ENCODE measurements at regions not wholly inside any gene's neighbourhood (a gene's known extent, or its start where the extent isn't known, plus 50 kb on each side); places are given as distances from the start of the nearest gene placed in this dataset.
"Not testable (repeated sequence)": the region's sequence is repeated elsewhere in the genome, so short reads cannot be mapped to it uniquely, and the experiment has no call there.

DNA sequence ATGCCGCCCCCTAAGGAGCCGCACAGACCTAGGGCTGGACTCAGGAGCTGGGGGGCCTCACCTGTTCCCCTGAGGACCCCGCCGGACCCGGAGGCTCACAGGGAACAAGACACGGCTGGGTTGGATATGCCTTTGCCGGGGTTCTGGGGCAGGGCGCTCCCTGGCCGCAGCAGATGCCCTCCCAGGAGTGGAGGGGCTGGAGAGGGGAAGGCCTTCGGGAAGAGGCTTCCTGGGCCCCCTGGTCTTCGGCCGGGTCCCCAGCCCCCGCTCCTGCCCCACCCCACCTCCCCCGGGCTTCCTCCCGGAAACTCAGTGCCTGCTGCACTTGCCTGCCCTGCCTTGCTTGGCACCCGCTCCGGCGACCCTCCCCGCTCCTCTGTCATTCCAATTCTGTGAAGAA is 91.6 kb downstream of the LACC1 start:
- DNase-seq; POLR2A ChIA-PET; H3K36me3 Mint-ChIP-seq; H3K27ac Mint-ChIP-seq; H3K27me3 Mint-ChIP-seq; ATAC-seq (ENCODE audit: low read depth); H3K4me1 Mint-ChIP-seq; H3K4me3 Mint-ChIP-seq; H3K9me3 Mint-ChIP-seq: not testable (repeated sequence)

- Mint-ChIP-seq H3K4me1 (no peaks in the 10 kb centered on the region), H3K36me3 (no peaks in the 10 kb centered on the region), H3K27ac (no peak overlapping the region), H3K27me3 (no peaks in the 10 kb centered on the region), H3K4me3 (no peak overlapping the region), H3K9me3 (peaks cover 2% of the 10 kb centered on the region)
- POLR2A ChIA-PET: no interaction called here
- ATAC-seq (ENCODE audit: low read depth) (no peak), DNase-seq (no peak)
These were observed 98.2 kb downstream of the LACC1 start for GRCh38 chr13:43977911-43978310.

DNA sequence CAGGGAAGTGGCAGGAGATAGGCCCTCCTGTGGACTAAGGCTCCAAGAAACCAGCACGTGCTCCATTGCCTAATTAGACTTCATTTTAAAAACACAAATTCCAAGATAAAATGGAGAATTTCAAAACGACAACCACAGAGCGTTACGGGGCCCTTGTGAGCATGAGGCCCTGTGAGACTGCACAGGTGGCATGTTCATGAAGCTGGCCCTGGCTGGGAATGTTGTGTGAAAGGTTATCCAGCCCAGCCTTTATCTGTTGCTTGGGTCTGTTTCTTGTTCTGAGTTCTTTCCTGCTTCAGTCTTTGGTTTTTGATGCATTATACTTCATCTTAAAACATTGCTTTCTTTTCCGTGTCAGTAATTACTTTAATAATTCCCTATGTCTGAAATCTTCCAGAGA is 99.0 kb downstream of the LACC1 start:
- peaks cover 2% of the 10 kb centered on the region for H3K9me3 Mint-ChIP-seq
- no peaks in the 10 kb centered on the region for H3K36me3 Mint-ChIP-seq
- no peak for ATAC-seq (ENCODE audit: low read depth)
- DNase-seq: no peak
- no peaks in the 10 kb centered on the region for H3K4me1 Mint-ChIP-seq
- no peak overlapping the region for H3K27ac Mint-ChIP-seq
- H3K27me3 Mint-ChIP-seq: no peaks in the 10 kb centered on the region
- POLR2A ChIA-PET: no interaction called here
- H3K4me3 Mint-ChIP-seq: no peak overlapping the region

- Mint-ChIP-seq H3K27me3 (no peaks in the 10 kb centered on the region), H3K27ac (no peak overlapping the region), H3K36me3 (no peaks in the 10 kb centered on the region), H3K4me3 (no peak overlapping the region), H3K9me3 (peaks cover 2% of the 10 kb centered on the region), H3K4me1 (no peaks in the 10 kb centered on the region)
- POLR2A ChIA-PET: no interaction called here
- ATAC-seq (ENCODE audit: low read depth) (no peak), DNase-seq (no peak)
These were observed 99.8 kb downstream of the LACC1 start for GRCh38 chr13:43979492-43979891.

DNA sequence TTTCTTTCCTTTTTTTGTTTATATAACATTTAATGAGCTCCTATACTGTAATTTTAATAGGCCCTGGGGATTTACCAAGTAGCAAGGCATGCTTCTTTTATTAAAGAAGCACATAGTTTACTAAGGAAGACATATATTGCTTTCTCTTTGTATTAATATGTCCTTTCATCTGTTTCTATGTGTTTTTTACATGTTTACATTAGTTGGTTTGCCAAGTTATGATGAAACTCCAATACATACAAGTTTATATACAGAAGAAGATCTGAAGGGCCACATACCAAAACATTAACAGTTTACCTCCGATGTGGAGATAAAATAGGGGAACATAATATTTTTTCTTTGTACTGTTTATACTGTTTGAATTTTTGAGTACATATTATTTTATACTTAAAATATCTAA is 100.9 kb downstream of the LACC1 start:
- Mint-ChIP-seq H3K9me3 (peaks cover 2% of the 10 kb centered on the region), H3K36me3 (no peaks in the 10 kb centered on the region), H3K27me3 (peaks cover 3% of the 10 kb centered on the region), H3K4me1 (no peaks in the 10 kb centered on the region), H3K4me3 (no peak overlapping the region), H3K27ac (no peak overlapping the region)
- POLR2A ChIA-PET: no interaction called here
- ATAC-seq (ENCODE audit: low read depth) (no peak), DNase-seq (no peak)

DNA sequence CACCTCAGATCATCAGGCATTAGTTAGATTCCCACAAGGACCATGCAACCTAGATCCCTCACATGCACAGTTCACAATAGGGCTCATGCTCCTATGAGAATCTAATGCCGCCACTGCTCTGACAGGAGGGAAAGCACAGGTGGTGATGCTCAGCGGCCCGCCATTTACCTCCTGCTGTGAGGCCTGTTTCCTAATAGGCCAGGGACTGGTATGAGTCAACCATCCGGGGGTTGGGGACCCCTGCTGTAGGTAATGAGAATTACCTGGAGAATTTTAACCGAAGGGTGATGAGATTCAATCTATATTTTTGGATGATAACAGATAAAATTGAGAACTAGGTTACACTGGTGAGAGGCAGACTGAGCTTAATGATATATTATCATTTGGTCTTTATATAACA is 101.4 kb downstream of the LACC1 start:
- POLR2A ChIA-PET: no interaction called here
- Mint-ChIP-seq H3K27ac (no peak overlapping the region), H3K36me3 (no peaks in the 10 kb centered on the region), H3K4me3 (no peak overlapping the region), H3K27me3 (peaks cover 3% of the 10 kb centered on the region), H3K4me1 (no peaks in the 10 kb centered on the region), H3K9me3 (peaks cover 2% of the 10 kb centered on the region)
- DNase-seq: no peak
- ATAC-seq (ENCODE audit: low read depth): no peak

DNA sequence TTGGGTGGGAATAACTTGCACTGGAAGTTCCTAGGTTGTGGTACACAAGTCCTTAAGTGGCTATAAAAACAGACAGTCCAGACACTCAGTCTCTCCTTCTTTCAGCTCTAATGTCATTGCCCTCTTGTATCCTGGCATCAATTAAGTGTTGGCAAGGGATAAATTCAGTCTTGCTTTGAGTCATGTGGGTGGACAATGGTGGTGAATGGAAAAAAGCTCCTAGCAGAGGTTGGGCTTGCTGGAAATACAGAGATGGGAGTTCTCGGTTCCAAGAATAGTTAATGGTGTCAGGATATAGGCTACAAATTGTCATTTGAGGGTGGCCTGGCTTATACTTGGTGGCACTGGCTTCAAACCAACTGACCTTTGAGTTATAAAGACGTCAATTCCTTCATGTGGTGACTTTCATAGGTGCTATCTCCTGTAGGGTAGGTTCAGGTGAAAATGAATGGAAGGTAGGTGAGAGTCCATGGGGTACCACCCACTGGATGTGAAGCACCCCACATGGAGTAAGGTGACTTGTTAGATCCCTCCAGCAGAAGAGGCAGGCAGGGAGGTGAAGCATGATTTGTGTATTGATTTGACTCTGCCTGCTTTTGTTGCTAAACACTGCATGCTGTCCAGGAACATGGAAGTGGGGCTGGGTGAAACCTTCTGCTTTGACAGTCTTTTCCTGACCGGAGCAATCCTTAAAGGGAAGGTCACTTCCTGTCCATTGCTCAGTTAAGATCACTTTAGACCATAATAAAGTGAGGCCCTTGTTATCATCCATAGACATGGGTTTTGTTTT is 102.0 kb downstream of the LACC1 start:
- Mint-ChIP-seq H3K36me3 (no peaks in the 10 kb centered on the region), H3K4me3 (no peak overlapping the region), H3K4me1 (no peaks in the 10 kb centered on the region), H3K9me3 (peaks cover 2% of the 10 kb centered on the region), H3K27me3 (peaks cover 3% of the 10 kb centered on the region), H3K27ac (no peak overlapping the region)
- ATAC-seq (ENCODE audit: low read depth) (no peak), DNase-seq (no peak)
- POLR2A ChIA-PET: no interaction called here

DNA sequence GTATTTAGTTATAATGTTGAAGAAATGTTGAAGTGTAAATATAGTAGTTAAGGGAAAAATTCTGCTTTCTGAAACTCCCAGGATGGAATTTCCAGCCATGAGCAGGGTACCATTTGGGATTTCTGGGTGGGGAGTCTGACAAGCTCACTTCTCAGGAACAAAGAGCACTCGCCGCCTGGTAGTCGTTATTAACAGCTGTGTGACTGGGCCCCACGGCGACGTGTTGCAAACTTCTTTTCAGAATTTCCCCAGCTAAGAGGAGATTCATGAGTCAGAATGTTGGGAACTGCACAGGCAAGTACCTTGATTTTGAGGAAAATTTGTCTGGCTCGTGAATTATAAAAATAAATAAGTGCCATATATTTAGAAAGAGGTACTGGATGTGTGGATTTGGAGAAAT is 103.7 kb downstream of the LACC1 start:
- no peak overlapping the region for H3K27ac Mint-ChIP-seq
- POLR2A ChIA-PET: no interaction called here
- ATAC-seq (ENCODE audit: low read depth) (no peak), DNase-seq (no peak)
- H3K9me3 Mint-ChIP-seq: no peaks in the 10 kb centered on the region
- no peaks in the 10 kb centered on the region for H3K36me3 Mint-ChIP-seq
- H3K27me3 Mint-ChIP-seq: peaks cover 3% of the 10 kb centered on the region
- H3K4me1 Mint-ChIP-seq: no peaks in the 10 kb centered on the region
- H3K4me3 Mint-ChIP-seq: no peak overlapping the region

GRCh38 chr13:43984292-43984691 is 104.6 kb downstream of the LACC1 start:
- H3K4me1 Mint-ChIP-seq: no peaks in the 10 kb centered on the region
- H3K27me3 Mint-ChIP-seq: peaks cover 3% of the 10 kb centered on the region
- H3K9me3 Mint-ChIP-seq: no peaks in the 10 kb centered on the region
- ATAC-seq (ENCODE audit: low read depth) (no peak), DNase-seq (no peak)
- no peak overlapping the region for H3K4me3 Mint-ChIP-seq
- H3K36me3 Mint-ChIP-seq: no peaks in the 10 kb centered on the region
- no peak overlapping the region for H3K27ac Mint-ChIP-seq
- POLR2A ChIA-PET: no interaction called here

DNA sequence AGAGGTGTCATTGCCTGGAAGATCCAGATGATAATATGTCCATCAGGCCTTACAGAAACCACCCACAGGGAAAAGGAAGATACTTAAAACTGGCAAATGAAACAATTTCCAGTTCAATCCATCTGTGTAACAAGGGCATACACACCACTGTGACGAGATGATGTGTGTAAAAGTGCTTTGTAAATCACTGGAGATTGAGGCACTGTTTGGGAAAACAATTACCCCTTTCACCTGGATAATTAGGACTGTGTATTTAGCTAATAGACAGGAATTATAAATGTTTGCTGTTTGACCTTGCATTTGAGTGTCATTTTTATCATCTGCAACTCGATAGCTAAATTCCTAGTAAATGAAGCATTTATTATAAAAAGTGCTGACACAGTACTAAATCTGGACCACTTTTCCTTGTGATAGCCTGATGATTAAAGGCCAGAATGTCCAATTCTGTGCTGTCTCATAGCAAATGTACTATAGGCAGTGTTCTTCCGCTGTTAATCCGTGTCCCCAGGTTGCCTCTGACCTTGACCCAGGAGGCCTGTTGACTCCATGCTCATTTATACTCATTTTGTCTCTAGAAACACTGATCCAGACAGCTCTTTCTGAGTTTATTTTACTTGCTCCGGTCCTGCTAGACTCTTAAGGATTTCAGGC is 105.8 kb downstream of the LACC1 start:
- POLR2A ChIA-PET: no interaction called here
- H3K27ac Mint-ChIP-seq: no peak overlapping the region
- ATAC-seq (ENCODE audit: low read depth) (no peak), DNase-seq (no peak)
- H3K27me3 Mint-ChIP-seq: peaks cover 3% of the 10 kb centered on the region
- H3K9me3 Mint-ChIP-seq: no peaks in the 10 kb centered on the region
- no peak overlapping the region for H3K4me3 Mint-ChIP-seq
- H3K4me1 Mint-ChIP-seq: no peaks in the 10 kb centered on the region
- H3K36me3 Mint-ChIP-seq: no peaks in the 10 kb centered on the region

GRCh38 chr13:43986421-43986981 is 106.8 kb downstream of the LACC1 start:
- ATAC-seq (ENCODE audit: low read depth): no peak
- H3K27ac Mint-ChIP-seq: no peak overlapping the region
- DNase-seq: no peak
- POLR2A ChIA-PET: no interaction called here
- H3K4me3 Mint-ChIP-seq: no peak overlapping the region
- no peaks in the 10 kb centered on the region for H3K4me1 Mint-ChIP-seq
- H3K36me3 Mint-ChIP-seq: no peaks in the 10 kb centered on the region
- peaks cover 3% of the 10 kb centered on the region for H3K27me3 Mint-ChIP-seq
- no peaks in the 10 kb centered on the region for H3K9me3 Mint-ChIP-seq

GRCh38 chr13:43988302-43988701 is 108.6 kb downstream of the LACC1 start:
- Mint-ChIP-seq H3K27me3 (peaks cover 8% of the 10 kb centered on the region), H3K4me3 (no peak overlapping the region), H3K4me1 (no peaks in the 10 kb centered on the region), H3K27ac (no peak overlapping the region), H3K36me3 (no peaks in the 10 kb centered on the region), H3K9me3 (no peaks in the 10 kb centered on the region)
- POLR2A ChIA-PET: no interaction called here
- no peak for ATAC-seq (ENCODE audit: low read depth)
- DNase-seq: no peak

DNA sequence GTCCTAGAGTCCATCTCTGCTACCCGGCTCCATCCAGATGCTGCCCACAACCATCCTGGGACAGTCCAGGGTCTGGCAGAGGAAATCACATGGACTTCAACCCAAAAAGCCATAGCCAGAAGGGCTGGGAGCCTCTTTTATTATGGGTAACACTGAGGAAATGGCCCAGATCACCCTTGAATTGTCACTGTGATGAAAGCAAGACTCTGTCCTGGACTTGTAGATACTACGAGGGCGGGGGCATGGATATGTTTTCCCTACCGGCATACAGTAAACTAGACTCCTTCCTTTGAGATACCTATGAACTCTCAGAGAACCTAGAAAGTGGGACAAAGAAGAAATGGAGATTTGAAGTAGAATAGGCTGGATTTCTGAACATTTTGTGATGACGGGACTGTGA is 110.3 kb downstream of the LACC1 start:
- Mint-ChIP-seq H3K9me3 (peaks cover 6% of the 10 kb centered on the region), H3K27me3 (peaks cover 8% of the 10 kb centered on the region), H3K36me3 (no peaks in the 10 kb centered on the region), H3K4me3 (no peak overlapping the region), H3K4me1 (no peaks in the 10 kb centered on the region), H3K27ac (no peak overlapping the region)
- DNase-seq: no peak
- no peak for ATAC-seq (ENCODE audit: low read depth)
- POLR2A ChIA-PET: no interaction called here

GRCh38 chr13:43990829-43991228 is 111.1 kb downstream of the LACC1 start:
- no peak overlapping the region for H3K4me3 Mint-ChIP-seq
- ATAC-seq (ENCODE audit: low read depth) (no peak), DNase-seq (no peak)
- H3K36me3 Mint-ChIP-seq: no peaks in the 10 kb centered on the region
- H3K9me3 Mint-ChIP-seq: peaks cover 10% of the 10 kb centered on the region
- POLR2A ChIA-PET: no interaction called here
- no peak overlapping the region for H3K27ac Mint-ChIP-seq
- H3K27me3 Mint-ChIP-seq: peaks cover 5% of the 10 kb centered on the region
- no peaks in the 10 kb centered on the region for H3K4me1 Mint-ChIP-seq

Data from activated naive CD8-positive, alpha-beta T cell treated with anti-CD3 and anti-CD28 coated beads, Interleukin-2, amount 10 ng/mL, durations not matched to agents 7 days and 5 days (primary cell).